Mammary epithelial cell (primary cell): ENCODE measurements at regions not wholly inside any gene's neighbourhood (a gene's known extent, or its start where the extent isn't known, plus 50 kb on each side); places are given as distances from the start of the nearest gene placed in this dataset.

Source experiments
- EZH2 ChIP-seq: IDR thresholded peaks from 2 replicates; pipeline ENCODE4 v1.6.1; 2012; ENCODE audit warnings: low read length, inconsistent platforms, borderline replicate concordance
- TF ChIP-seq, protein P1 (sequence below), 2 donors: IDR thresholded peaks in 1 of 2; conservative IDR thresholded peaks in 1 of 2; 2 replicates each; pipeline ENCODE4 v1.5.1; 2011 to 2012; ENCODE audit warnings: inconsistent platforms in 2 of 2, low read length in 2 of 2, mild to moderate bottlenecking in 2 of 2, control low read depth in 1 of 2, low read depth in 1 of 2; ENCODE audit not compliant: insufficient read depth in 1 of 2; ENCODE audit errors: extremely low read depth in 1 of 2

DNA sequence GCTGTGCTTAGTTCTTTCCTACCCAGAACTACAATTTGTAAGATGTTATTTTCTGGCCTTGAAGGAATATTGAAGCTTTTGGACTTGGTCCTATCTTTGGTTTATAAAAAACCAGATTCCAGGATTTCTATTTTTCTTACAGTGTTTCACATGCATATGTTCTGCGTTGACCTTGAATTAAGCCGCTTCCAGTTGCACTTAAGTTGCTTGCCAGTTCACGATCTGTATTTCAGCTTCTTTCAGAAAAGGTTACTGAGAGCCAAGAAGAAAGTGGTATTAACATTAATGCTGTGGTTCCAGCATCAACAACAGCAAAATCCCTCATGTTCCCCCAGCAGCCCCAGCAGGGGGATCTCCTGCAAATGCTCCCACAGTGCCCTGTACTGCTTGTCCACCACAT is 156.4 kb upstream of the ADAMTS16 start:
- TF ChIP-seq, protein P1, sequence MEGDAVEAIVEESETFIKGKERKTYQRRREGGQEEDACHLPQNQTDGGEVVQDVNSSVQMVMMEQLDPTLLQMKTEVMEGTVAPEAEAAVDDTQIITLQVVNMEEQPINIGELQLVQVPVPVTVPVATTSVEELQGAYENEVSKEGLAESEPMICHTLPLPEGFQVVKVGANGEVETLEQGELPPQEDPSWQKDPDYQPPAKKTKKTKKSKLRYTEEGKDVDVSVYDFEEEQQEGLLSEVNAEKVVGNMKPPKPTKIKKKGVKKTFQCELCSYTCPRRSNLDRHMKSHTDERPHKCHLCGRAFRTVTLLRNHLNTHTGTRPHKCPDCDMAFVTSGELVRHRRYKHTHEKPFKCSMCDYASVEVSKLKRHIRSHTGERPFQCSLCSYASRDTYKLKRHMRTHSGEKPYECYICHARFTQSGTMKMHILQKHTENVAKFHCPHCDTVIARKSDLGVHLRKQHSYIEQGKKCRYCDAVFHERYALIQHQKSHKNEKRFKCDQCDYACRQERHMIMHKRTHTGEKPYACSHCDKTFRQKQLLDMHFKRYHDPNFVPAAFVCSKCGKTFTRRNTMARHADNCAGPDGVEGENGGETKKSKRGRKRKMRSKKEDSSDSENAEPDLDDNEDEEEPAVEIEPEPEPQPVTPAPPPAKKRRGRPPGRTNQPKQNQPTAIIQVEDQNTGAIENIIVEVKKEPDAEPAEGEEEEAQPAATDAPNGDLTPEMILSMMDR (conservative IDR thresholded peaks at IDR 0.05 in 1 of 2, IDR thresholded peaks at IDR 0.05 in 1 of 2; ENCODE audit: extremely low read depth in 1 of 2, insufficient read depth in 1 of 2, low read depth in 1 of 2, low read length in 2 of 2) = no peak
- TF ChIP-seq EZH2 = no peak
